HG02852 (cell line): ENCODE measurements at regions not wholly inside any gene's neighbourhood (a gene's known extent, or its start where the extent isn't known, plus 50 kb on each side); places are given as distances from the start of the nearest gene placed in this dataset.

Source experiments
- ATAC-seq: cut with Tn5 transposase; IDR thresholded peaks from one replicate; pipeline ENCODE4 v1.9.1; 2021; ENCODE audit warnings: mild to moderate bottlenecking, moderate library complexity; ENCODE audit not compliant: unreplicated experiment

- no peak for ATAC-seq
Observed at GRCh38 chr13:76038920-76039716, 403.0 kb downstream of the LMO7 start.

- no peak for ATAC-seq
Observed at GRCh38 chr13:76036176-76036575, 400.0 kb downstream of the LMO7 start.

- no peak for ATAC-seq
Observed at GRCh38 chr13:76035711-76036110, 399.6 kb downstream of the LMO7 start.

GRCh38 chr13:76029706-76030105 lies 393.6 kb downstream of the LMO7 start:
- ATAC-seq: no peak

- no peak for ATAC-seq
Observed at GRCh38 chr13:76029088-76029487, 393.0 kb downstream of the LMO7 start.

GRCh38 chr13:76027131-76027530 lies 391.0 kb downstream of the LMO7 start:
- no peak for ATAC-seq

GRCh38 chr13:76025392-76025791 lies 389.3 kb downstream of the LMO7 start:
- ATAC-seq: no peak

- ATAC-seq: no peak
Observed at GRCh38 chr13:76024151-76024550, 388.0 kb downstream of the LMO7 start.

- no peak for ATAC-seq
Observed at GRCh38 chr13:76023652-76024051, 387.5 kb downstream of the LMO7 start.

- no peak for ATAC-seq
Observed at GRCh38 chr13:76020421-76020955, 384.4 kb downstream of the LMO7 start.

GRCh38 chr13:76019421-76020044 lies 383.4 kb downstream of the LMO7 start:
- ATAC-seq: no peak

GRCh38 chr13:76017861-76018556 lies 381.9 kb downstream of the LMO7 start:
- ATAC-seq: no peak

- peak; percentile 87 for ATAC-seq
Observed at GRCh38 chr13:76016799-76017400, 380.8 kb downstream of the LMO7 start.

- no peak for ATAC-seq
Observed at GRCh38 chr13:76014406-76015318, 378.5 kb downstream of the LMO7 start.

- no peak for ATAC-seq
Observed at GRCh38 chr13:76012091-76012721, 376.1 kb downstream of the LMO7 start.

GRCh38 chr13:76009267-76009890 lies 373.2 kb downstream of the LMO7 start:
- no peak for ATAC-seq

- ATAC-seq: no peak
Observed at GRCh38 chr13:76004416-76004815, 368.3 kb downstream of the LMO7 start.

GRCh38 chr13:76000131-76000530 lies 364.0 kb downstream of the LMO7 start:
- no peak for ATAC-seq

- ATAC-seq: no peak
Observed at GRCh38 chr13:75996582-75996981, 360.5 kb downstream of the LMO7 start.
